NCI-H345 treated with DMSO at 0.1 percent for 48 hours (cell line): ENCODE measurements at regions not wholly inside any gene's neighbourhood (a gene's known extent, or its start where the extent isn't known, plus 50 kb on each side); places are given as distances from the start of the nearest gene placed in this dataset.
A peak's percentile ranks its signal among the peaks of the same experiment; 100 is the strongest.

Source experiments
- DNase-seq: peaks from one replicate; lab custom pipeline; 2025; ENCODE audit not compliant: unreplicated experiment; lab: John Stamatoyannopoulos, UW

- no peak for DNase-seq
Observed at GRCh38 chr10:78184851-78185692, 151.4 kb downstream of the RPS24 start.

- DNase-seq = no peak
Observed at GRCh38 chr10:78185693-78186055, 152.0 kb downstream of the RPS24 start.

- DNase-seq = no peak
Observed at GRCh38 chr10:78186572-78186971, 152.9 kb downstream of the RPS24 start.

GRCh38 chr10:78187371-78187770 is 153.7 kb downstream of the RPS24 start:
- DNase-seq = no peak

- no peak for DNase-seq
Observed at GRCh38 chr10:78188446-78188845, 154.8 kb downstream of the RPS24 start.

GRCh38 chr10:78190051-78190825 is 156.6 kb downstream of the RPS24 start:
- DNase-seq = peak; percentile 43

GRCh38 chr10:78191301-78191700 is 157.6 kb downstream of the RPS24 start:
- no peak for DNase-seq

GRCh38 chr10:78193189-78193588 is 159.5 kb downstream of the RPS24 start:
- no peak for DNase-seq

GRCh38 chr10:78194050-78194449 is 160.4 kb downstream of the RPS24 start:
- no peak for DNase-seq

- DNase-seq = peak; percentile 61
Observed at GRCh38 chr10:78194539-78195402, 161.1 kb downstream of the RPS24 start.

- DNase-seq = no peak
Observed at GRCh38 chr10:78196396-78196795, 162.7 kb downstream of the RPS24 start.

- no peak for DNase-seq
Observed at GRCh38 chr10:78196964-78197363, 163.3 kb downstream of the RPS24 start.

GRCh38 chr10:78197628-78198272 is 164.1 kb downstream of the RPS24 start:
- DNase-seq = no peak

- DNase-seq = peak; percentile 25
Observed at GRCh38 chr10:78199005-78199725, 165.5 kb downstream of the RPS24 start.

GRCh38 chr10:78199759-78200158 is 166.1 kb downstream of the RPS24 start:
- DNase-seq = no peak

- DNase-seq = no peak
Observed at GRCh38 chr10:78200686-78201085, 167.0 kb downstream of the RPS24 start.

- DNase-seq = no peak
Observed at GRCh38 chr10:78202386-78202785, 168.7 kb downstream of the RPS24 start.

- DNase-seq = peak; percentile 56
Observed at GRCh38 chr10:78203915-78204818, 170.5 kb downstream of the RPS24 start.

GRCh38 chr10:78205457-78206016 is 171.9 kb downstream of the RPS24 start:
- DNase-seq = no peak
